Transverse colon (tissue), 4 donors: ENCODE measurements at regions not wholly inside any gene's neighbourhood (a gene's known extent, or its start where the extent isn't known, plus 50 kb on each side); places are given as distances from the start of the nearest gene placed in this dataset.
A peak's percentile ranks its signal among the peaks of the same experiment; 100 is the strongest.

Experiments used
- DNase-seq: peaks from one replicate; pipeline ENCODE4 v3.0.0-alpha.2; 2019
- H3K27ac ChIP-seq, 4 donors: fragments of 200-600 bp; sonication (generic); 2 replicates each; pipeline ENCODE4 v1.5.1; 2016 to 2018; ENCODE audit warnings: inconsistent platforms in 4 of 4
- H3K27me3 ChIP-seq: fragments of 200-600 bp; sonication (generic); 2 replicates; pipeline ENCODE4 v1.5.1; 2017; ENCODE audit warnings: inconsistent platforms
- H3K36me3 ChIP-seq, 4 donors: fragments of 200-600 bp; sonication (generic); 2 replicates each; pipeline ENCODE4 v1.5.1; 2017 to 2019; ENCODE audit warnings: inconsistent platforms in 4 of 4
- H3K4me1 ChIP-seq, 4 donors: fragments of 200-600 bp; sonication (generic); 2 replicates each; pipeline ENCODE4 v1.5.1; 2017 to 2020; ENCODE audit warnings: inconsistent platforms in 4 of 4
- H3K4me3 ChIP-seq, 4 donors: fragments of 200-600 bp; sonication (generic); 1 replicate in 1 of 4; 2 replicates in 3 of 4; pipeline versions ENCODE4 v1.5.1 to v1.6.1; 2017 to 2019; ENCODE audit warnings: inconsistent platforms in 4 of 4
- H3K9me3 ChIP-seq, 2 donors: fragments of 200-600 bp; sonication (generic); 2 replicates each; pipeline ENCODE4 v1.5.1; 2017 to 2019; ENCODE audit warnings: inconsistent platforms in 2 of 2
- CTCF ChIP-seq, 5 experiments: fragments of 200-600 bp in 3 of 5; fragments of 450-650 bp in 2 of 5; sonication (generic) in 3 of 5; IDR thresholded peaks; 1 replicate in 2 of 5; 2 replicates in 3 of 5; pipeline ENCODE4 v1.5.1; 2016 to 2017; ENCODE audit warnings: antibody characterized with exemption in 5 of 5, inconsistent platforms in 3 of 5, mild to moderate bottlenecking in 2 of 5, moderate library complexity in 1 of 5
- EP300 ChIP-seq: sonication (generic); formaldehyde crosslinking; IDR thresholded peaks from one replicate; pipeline ENCODE4 v1.6.1; 2017; ENCODE audit warnings: antibody characterized with exemption, low read depth
- POLR2A ChIP-seq: fragments of 450-650 bp; IDR thresholded peaks from one replicate; pipeline ENCODE4 v1.6.1; 2016; ENCODE audit warnings: antibody characterized with exemption, mild to moderate bottlenecking, moderate library complexity
- POLR2AphosphoS5 ChIP-seq, 3 donors: sonication (generic); formaldehyde crosslinking; IDR thresholded peaks; one replicate each; pipeline ENCODE4 v1.6.1; 2016; ENCODE audit warnings: antibody characterized with exemption in 3 of 3
- WGBS, 2 donors: methylation state at CpG; one replicate each; pipeline ENCODE4 v1.1.5; 2018; ENCODE audit warnings: low coverage in 1 of 2; 5-methylcytosine and 5-hydroxymethylcytosine counted together
- in situ Hi-C, 4 donors: fragments of 200-750 bp; cut with MboI; loops; one replicate each; pipeline versions ENCODE4 v1.15.0 to v1.15.1; 2017; ENCODE audit warnings: low sequenced_read_pairs in 3 of 4, low pct_ligation_motif_present in 1 of 4, low pct_unique_long_range_greater_than_20kb in 1 of 4
- intact Hi-C: fragments of 100-400 bp; cut with DNase I; formaldehyde crosslinking; loops from one replicate; pipeline ENCODE4 v1.15.1; 2023; ENCODE audit warnings: low total_unique reads

GRCh38 chr7:98553666-98554065, 63.4 kb upstream of the NPTX2 start:
- in situ Hi-C loops = no loop called here
- intact Hi-C loops = no loop called here
- peak overlapping the region in 1 of 4 donors; percentile 0 for H3K27ac ChIP-seq
- peaks cover 0 to 6% of the 10 kb centered on the region in 2 donors for H3K9me3 ChIP-seq
- H3K4me3 ChIP-seq = no peak overlapping the region
- no peak for DNase-seq
- TF ChIP-seq CTCF (IDR thresholded peaks at IDR 0.05) = no peak
- no peak for TF ChIP-seq POLR2AphosphoS5 (IDR thresholded peaks at IDR 0.05)
- WGBS, 2 donors = 62 to 73% methylated on average over 5 to 7 of the region's 7 CpGs
- H3K36me3 ChIP-seq = no peaks in the 10 kb centered on the region
- no peaks in the 10 kb centered on the region for H3K27me3 ChIP-seq
- peaks cover 0 to 6% (median 2%) of the 10 kb centered on the region in 4 donors for H3K4me1 ChIP-seq

DNA sequence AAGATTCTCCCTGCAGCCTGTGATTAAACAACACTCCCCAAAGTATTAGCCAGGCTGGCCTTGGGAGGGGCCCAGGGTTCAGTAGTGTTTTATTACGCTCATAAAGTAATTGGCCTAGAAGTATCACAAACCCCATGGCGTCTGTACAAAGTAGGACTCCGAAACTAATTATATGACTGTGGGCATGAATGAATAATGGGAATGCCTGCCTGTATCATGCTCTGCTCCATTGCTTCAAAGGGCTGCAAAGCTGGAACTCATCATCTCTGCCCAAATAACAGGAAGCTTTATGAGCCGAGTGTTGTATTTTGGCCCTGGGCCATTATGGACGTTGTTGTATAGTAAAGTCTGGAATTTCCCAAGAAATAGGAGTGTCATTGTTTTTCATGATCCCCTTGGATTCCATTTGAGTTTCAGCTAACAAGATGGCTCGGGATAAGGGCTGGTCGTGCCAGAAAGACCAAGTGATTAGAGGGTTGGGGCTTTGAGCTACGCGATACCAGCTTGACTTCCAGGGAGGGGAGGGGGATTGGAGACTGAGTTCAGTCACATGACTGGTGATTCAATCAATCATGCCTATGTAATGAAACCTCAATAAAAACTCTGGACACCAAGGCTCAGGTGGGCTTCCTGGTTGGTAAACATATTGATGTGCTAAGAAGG, 65.3 kb upstream of the NPTX2 start:
- in situ Hi-C loops = no loop called here
- H3K4me1 ChIP-seq = peaks cover 0 to 6% (median 2%) of the 10 kb centered on the region in 4 donors
- DNase-seq = peak; percentile 54

DNA sequence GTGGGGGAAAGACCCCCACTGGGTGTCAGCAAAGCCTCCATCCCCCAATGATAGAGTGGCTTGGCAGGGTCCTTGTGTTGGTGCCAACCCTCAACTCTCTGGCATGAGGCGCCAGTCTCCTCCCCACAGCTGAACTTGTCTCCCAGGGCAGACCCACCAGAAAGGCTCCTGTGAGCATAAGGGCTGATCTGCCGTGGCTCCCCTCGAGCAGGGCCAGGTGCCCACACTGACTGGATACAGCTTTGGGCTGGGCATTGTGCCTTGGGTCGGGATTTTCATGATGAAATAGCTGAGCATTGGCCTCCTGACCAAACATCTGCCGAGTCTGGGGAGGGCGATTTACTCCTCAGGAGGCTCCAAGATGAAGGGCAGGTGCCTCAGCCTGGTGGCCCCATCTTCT, 68.1 kb upstream of the NPTX2 start:
- Histone ChIP-seq H3K9me3 (peaks cover 0 to 6% of the 10 kb centered on the region in 2 donors), H3K4me1 (peaks cover 0 to 6% (median 2%) of the 10 kb centered on the region in 4 donors), H3K27me3 (no peaks in the 10 kb centered on the region), H3K36me3 (no peaks in the 10 kb centered on the region), H3K4me3 (no peak overlapping the region), H3K27ac (no peak overlapping the region)
- 70% methylated on average over 6 of the region's 6 CpGs; no CpG with 5 or more reads in 1 of the 2 donors for WGBS, 2 donors
- DNase-seq = no peak
- in situ Hi-C loops (no loop called here), intact Hi-C loops (no loop called here)
- TF ChIP-seq EP300 (no peak), POLR2A (no peak), POLR2AphosphoS5 (IDR thresholded peaks at IDR 0.05) (no peak), CTCF (IDR thresholded peaks at IDR 0.05) (no peak)

More for the DNA sequence above, 65.3 kb upstream of the NPTX2 start:
- Histone ChIP-seq H3K27ac (peak overlapping the region in 1 of 4 donors; percentile 38), H3K4me3 (no peak overlapping the region), H3K9me3 (peaks cover 0 to 6% of the 10 kb centered on the region in 2 donors), H3K36me3 (no peaks in the 10 kb centered on the region), H3K27me3 (no peaks in the 10 kb centered on the region)
- WGBS, 2 donors = 25 to 27% methylated on average over 8 to 9 of the region's 9 CpGs
- TF ChIP-seq POLR2A (no peak), POLR2AphosphoS5 (IDR thresholded peaks at IDR 0.05) (no peak)
- intact Hi-C loops = no loop called here

GRCh38 chr7:98548370-98548769, 68.7 kb upstream of the NPTX2 start:
- H3K27ac ChIP-seq = no peak overlapping the region
- in situ Hi-C loops (no loop called here), intact Hi-C loops (no loop called here)
- H3K4me1 ChIP-seq = peaks cover 0 to 6% (median 2%) of the 10 kb centered on the region in 4 donors
- no peaks in the 10 kb centered on the region for H3K27me3 ChIP-seq
- H3K4me3 ChIP-seq = no peak overlapping the region
- no peak for TF ChIP-seq POLR2AphosphoS5 (IDR thresholded peaks at IDR 0.05)
- no peaks in the 10 kb centered on the region for H3K36me3 ChIP-seq
- 89 to 100% methylated on average over 2 of the region's 2 CpGs for WGBS, 2 donors
- H3K9me3 ChIP-seq = peaks cover 0 to 6% of the 10 kb centered on the region in 2 donors
- DNase-seq = no peak

- no peak for DNase-seq
- intact Hi-C loops (no loop called here), in situ Hi-C loops (no loop called here)
- TF ChIP-seq POLR2A (no peak), CTCF (IDR thresholded peaks at IDR 0.05) (no peak)
- peaks cover 3% of the 10 kb centered on the region for H3K27me3 ChIP-seq
- no peak overlapping the region for H3K27ac ChIP-seq
- H3K4me3 ChIP-seq = no peak overlapping the region
- no peaks in the 10 kb centered on the region for H3K9me3 ChIP-seq
- no peaks in the 10 kb centered on the region for H3K4me1 ChIP-seq
- WGBS, 2 donors = 87% methylated on average over 10 of the region's 10 CpGs; no CpG with 5 or more reads in 1 of the 2 donors
- no peaks in the 10 kb centered on the region for H3K36me3 ChIP-seq
These were observed 76.0 kb upstream of the NPTX2 start for GRCh38 chr7:98541101-98541500.
